GM12878 (cell line): ENCODE measurements at regions not wholly inside any gene's neighbourhood (a gene's known extent, or its start where the extent isn't known, plus 50 kb on each side); places are given as distances from the start of the nearest gene placed in this dataset.

Source experiments
- ATAC-seq: fragments of 200-7000 bp; cut with Tn5 transposase; 3 replicates; pipeline ENCODE4 v1.9.1; 2020; ENCODE audit warnings: mild to moderate bottlenecking, moderate library complexity
- BruUV-seq: library from RNA; stranded (reverse); fragments of 400-500 nt; replicated peaks from 2 replicates; lab custom pipeline; 2021; lab: Mats Ljungman, UMichigan
- CTCF ChIA-PET: fragments of 300-600 bp; sonication (Branson Sonifier 250); formaldehyde crosslinking; extraction: SDS; loops from one replicate; lab custom pipeline; 2021; ENCODE audit warnings: inconsistent platforms; lab: Yijun Ruan, JAX
- POLR2A ChIA-PET: fragments of 350-600 bp; formaldehyde crosslinking; extraction: SDS; loops from one replicate; lab custom pipeline; 2021; ENCODE audit warnings: inconsistent platforms; lab: Charles Lee
- RAD21 ChIA-PET: fragments of 300-600 bp; sonication (Branson Sonifier 250); formaldehyde crosslinking; loops from one replicate; lab custom pipeline; 2023; ENCODE audit warnings: antibody characterized with exemption; ENCODE audit not compliant: unreplicated experiment; lab: Charles Lee
- SMC1A ChIA-PET: fragments of 300-600 bp; sonication (Branson Sonifier 250); formaldehyde crosslinking; loops from one replicate; lab custom pipeline; 2023; ENCODE audit not compliant: unreplicated experiment, uncharacterized antibody; lab: Charles Lee
- DNase-seq: peaks from one replicate; pipeline ENCODE4 v3.0.0-alpha.2; 2011; ENCODE audit warnings: low read depth, low spot score
- FAIRE-seq: peaks from 3 replicates; lab custom pipeline; 2011; peaks lifted over from hg19 to GRCh38; lab: Jason Lieb, UNC
- H2AFZ ChIP-seq: 2 replicates; pipeline ENCODE4 v1.6.0; 2011; ENCODE audit warnings: low read depth, low read length, control low read depth; ENCODE audit not compliant: control insufficient read depth
- H3K27ac ChIP-seq: 2 replicates; pipeline ENCODE4 v1.5.1; 2011; ENCODE audit warnings: control low read depth; ENCODE audit not compliant: control insufficient read depth, insufficient read depth
- H3K27me3 ChIP-seq, 2 experiments: replicated peaks in 1 of 2; 2 replicates each; pipeline versions ENCODE4 v1.6.0 to v1.6.1; 2011; ENCODE audit warnings: low read length in 1 of 2; ENCODE audit not compliant: control insufficient read depth in 2 of 2, insufficient read depth in 2 of 2
- H3K36me3 ChIP-seq, 2 experiments: 2 replicates each; pipeline ENCODE4 v1.5.1; 2011; ENCODE audit warnings: low read length in 1 of 2; ENCODE audit not compliant: control insufficient read depth in 2 of 2, insufficient read depth in 2 of 2
- H3K4me1 ChIP-seq: 2 replicates; pipeline ENCODE4 v1.6.1; 2011; ENCODE audit warnings: mild to moderate bottlenecking, low read length, moderate library complexity, mixed read lengths; ENCODE audit not compliant: control insufficient read depth, insufficient read depth
- H3K4me2 ChIP-seq: 2 replicates; pipeline ENCODE4 v1.6.0; 2011; ENCODE audit warnings: control low read depth; ENCODE audit not compliant: control insufficient read depth, insufficient read depth
- H3K4me3 ChIP-seq: fragments of 200-600 bp; sonication (generic); 2 replicates; pipeline ENCODE4 v1.5.1; 2016
- H3K79me2 ChIP-seq: 2 replicates; pipeline ENCODE4 v1.6.0; 2011; ENCODE audit warnings: low read length; ENCODE audit not compliant: control insufficient read depth, insufficient read depth
- H3K9ac ChIP-seq: 2 replicates; pipeline ENCODE4 v1.8.0; 2011; ENCODE audit warnings: low read length, control low read depth, mixed read lengths; ENCODE audit not compliant: control insufficient read depth, insufficient read depth
- H3K9me3 ChIP-seq: replicated peaks from 3 replicates; pipeline ENCODE4 v1.5.1; 2011; ENCODE audit warnings: mild to moderate bottlenecking, low read length; ENCODE audit not compliant: control insufficient read depth, insufficient read depth
- H4K20me1 ChIP-seq: 2 replicates; pipeline ENCODE4 v1.6.0; 2011; ENCODE audit not compliant: control insufficient read depth, insufficient read depth
- BRCA1 ChIP-seq: IDR thresholded peaks from 2 replicates; pipeline ENCODE4 v1.6.1; 2011; ENCODE audit warnings: low read depth, low read length, improper control_type of control experiment
- in situ Hi-C: fragments of 300-500 bp; cut with MboI; formaldehyde crosslinking; loops from 9 replicates; pipeline ENCODE4 v1.14.3; 2018; ENCODE audit warnings: mixed read lengths
- intact Hi-C: fragments of 100-400 bp; cut with micrococcal nuclease; formaldehyde crosslinking; loops from one replicate; pipeline ENCODE4 v1.14.2; 2022; ENCODE audit not compliant: unreplicated experiment
- TF ChIP-seq, protein P1 (sequence below): fragments of 450-650 bp; formaldehyde crosslinking; IDR thresholded peaks from 2 replicates; pipeline ENCODE4 v1.4.0; 2022; ENCODE audit warnings: mild to moderate bottlenecking, moderate library complexity
- TF ChIP-seq, protein P2 (sequence below): fragments of 450-650 bp; IDR thresholded peaks from 2 replicates; pipeline ENCODE4 v1.6.1; 2017; ENCODE audit warnings: mild to moderate bottlenecking

DNA sequence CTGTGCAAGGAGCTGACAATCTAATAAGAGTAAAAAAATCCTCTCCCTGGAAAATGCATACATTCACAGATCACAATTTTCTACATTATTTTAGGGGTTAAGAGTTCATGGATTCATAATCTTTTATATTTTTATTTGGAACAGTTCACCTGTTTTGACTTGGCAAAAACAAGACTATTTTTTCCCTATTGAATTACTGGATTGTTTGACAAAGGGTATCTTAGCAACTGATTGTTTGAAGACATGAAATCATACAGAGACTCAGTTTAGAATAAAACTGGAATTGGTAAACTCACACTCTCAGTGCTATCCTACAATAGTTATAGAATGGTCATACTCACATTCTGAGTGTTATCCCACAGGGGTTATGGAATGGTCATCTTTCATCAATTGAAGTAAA, 358.2 kb upstream of the PTGER4 start (continued):
- TF ChIP-seq, protein P1, sequence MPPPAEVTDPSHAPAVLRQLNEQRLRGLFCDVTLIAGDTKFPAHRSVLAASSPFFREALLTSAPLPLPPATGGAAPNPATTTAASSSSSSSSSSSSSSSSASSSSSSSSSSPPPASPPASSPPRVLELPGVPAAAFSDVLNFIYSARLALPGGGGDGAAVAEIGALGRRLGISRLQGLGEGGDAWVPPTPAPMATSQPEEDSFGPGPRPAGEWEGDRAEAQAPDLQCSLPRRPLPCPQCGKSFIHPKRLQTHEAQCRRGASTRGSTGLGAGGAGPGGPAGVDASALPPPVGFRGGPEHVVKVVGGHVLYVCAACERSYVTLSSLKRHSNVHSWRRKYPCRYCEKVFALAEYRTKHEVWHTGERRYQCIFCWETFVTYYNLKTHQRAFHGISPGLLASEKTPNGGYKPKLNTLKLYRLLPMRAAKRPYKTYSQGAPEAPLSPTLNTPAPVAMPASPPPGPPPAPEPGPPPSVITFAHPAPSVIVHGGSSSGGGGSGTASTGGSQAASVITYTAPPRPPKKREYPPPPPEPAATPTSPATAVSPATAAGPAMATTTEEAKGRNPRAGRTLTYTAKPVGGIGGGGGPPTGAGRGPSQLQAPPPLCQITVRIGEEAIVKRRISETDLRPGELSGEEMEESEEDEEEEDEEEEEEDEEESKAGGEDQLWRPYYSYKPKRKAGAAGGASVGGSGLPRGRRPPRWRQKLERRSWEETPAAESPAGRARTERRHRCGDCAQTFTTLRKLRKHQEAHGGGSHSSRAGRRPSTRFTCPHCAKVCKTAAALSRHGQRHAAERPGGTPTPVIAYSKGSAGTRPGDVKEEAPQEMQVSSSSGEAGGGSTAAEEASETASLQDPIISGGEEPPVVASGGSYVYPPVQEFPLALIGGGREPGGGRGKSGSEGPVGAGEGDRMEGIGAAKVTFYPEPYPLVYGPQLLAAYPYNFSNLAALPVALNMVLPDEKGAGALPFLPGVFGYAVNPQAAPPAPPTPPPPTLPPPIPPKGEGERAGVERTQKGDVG (CRISPR knock-in tag) = no peak
- TF ChIP-seq BRCA1 = no peak
- TF ChIP-seq, all 136 proteins: peak for 0

DNA sequence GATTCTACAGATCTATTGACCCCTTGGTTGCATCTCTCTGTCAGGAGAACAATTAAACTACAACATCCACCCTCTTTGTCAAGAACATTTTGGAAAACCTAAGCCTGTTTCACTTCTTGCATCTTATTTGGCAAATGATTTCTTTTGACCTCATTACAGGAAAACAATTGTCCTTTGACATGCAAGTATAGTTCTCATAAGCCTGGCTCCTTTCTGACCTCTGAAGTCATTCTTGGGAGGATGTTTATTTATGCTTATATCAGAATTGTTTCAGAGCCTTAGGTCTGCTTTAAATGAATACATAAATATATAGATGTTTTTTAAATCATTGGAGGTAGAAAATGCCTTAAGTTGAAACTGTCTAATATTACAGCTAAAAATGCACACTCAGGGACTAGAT, 361.3 kb upstream of the PTGER4 start:
- no peaks in the 10 kb centered on the region for H3K9me3 ChIP-seq
- no TSS peak for BruUV-seq
- CTCF ChIA-PET = interaction anchor here (1.0 kb wide), 1 partner anchor 12 kb away, joined by 5 read pairs; no protein-coding TSS in a partner anchor
- no peaks in the 10 kb centered on the region for H3K79me2 ChIP-seq
- TF ChIP-seq, protein P2, sequence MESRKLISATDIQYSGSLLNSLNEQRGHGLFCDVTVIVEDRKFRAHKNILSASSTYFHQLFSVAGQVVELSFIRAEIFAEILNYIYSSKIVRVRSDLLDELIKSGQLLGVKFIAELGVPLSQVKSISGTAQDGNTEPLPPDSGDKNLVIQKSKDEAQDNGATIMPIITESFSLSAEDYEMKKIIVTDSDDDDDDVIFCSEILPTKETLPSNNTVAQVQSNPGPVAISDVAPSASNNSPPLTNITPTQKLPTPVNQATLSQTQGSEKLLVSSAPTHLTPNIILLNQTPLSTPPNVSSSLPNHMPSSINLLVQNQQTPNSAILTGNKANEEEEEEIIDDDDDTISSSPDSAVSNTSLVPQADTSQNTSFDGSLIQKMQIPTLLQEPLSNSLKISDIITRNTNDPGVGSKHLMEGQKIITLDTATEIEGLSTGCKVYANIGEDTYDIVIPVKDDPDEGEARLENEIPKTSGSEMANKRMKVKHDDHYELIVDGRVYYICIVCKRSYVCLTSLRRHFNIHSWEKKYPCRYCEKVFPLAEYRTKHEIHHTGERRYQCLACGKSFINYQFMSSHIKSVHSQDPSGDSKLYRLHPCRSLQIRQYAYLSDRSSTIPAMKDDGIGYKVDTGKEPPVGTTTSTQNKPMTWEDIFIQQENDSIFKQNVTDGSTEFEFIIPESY = no peak
- no peaks in the 10 kb centered on the region for H3K36me3 ChIP-seq
- no peak for DNase-seq
- no peak for ATAC-seq
- no peak overlapping the region for H3K4me2 ChIP-seq
- FAIRE-seq = no peak
- no peak overlapping the region for H3K9ac ChIP-seq
- POLR2A ChIA-PET = no interaction called here
- no peak overlapping the region for H3K4me3 ChIP-seq
- in situ Hi-C loops = no loop called here
- SMC1A ChIA-PET = interaction anchor here (1.2 kb wide), 1 partner anchor 153 kb away, joined by 3 read pairs; no protein-coding TSS in a partner anchor
- RAD21 ChIA-PET = no interaction called here
- H3K4me1 ChIP-seq = no peaks in the 10 kb centered on the region
- no peak overlapping the region for H3K27ac ChIP-seq
- no peak overlapping the region for H2AFZ ChIP-seq
- intact Hi-C loops = no loop called here
- no peaks in the 10 kb centered on the region for H3K27me3 ChIP-seq
- no peaks in the 10 kb centered on the region for H4K20me1 ChIP-seq
